ENCODE measurements at regions not wholly inside any gene's neighbourhood (a gene's known extent, or its start where the extent isn't known, plus 50 kb on each side); places are given as distances from the start of the nearest gene placed in this dataset.

- Histone ChIP-seq H3K9me3 (no peaks in the 10 kb centered on the region), H3K36me3 (no peaks in the 10 kb centered on the region), H3K27ac (no peak overlapping the region), H3K4me3 (no peak overlapping the region), H3K4me1 (no peaks in the 10 kb centered on the region), H3K27me3 (no peaks in the 10 kb centered on the region), H3K9ac (ENCODE audit: low read depth in 2 of 2, low read length in 2 of 2) (no peak overlapping the region)
- no peak for DNase-seq
- no peak for TF ChIP-seq CTCF (IDR thresholded peaks at IDR 0.05)
- intact Hi-C loops (cut with DNase I): no loop called here
These were observed 314.2 kb upstream of the SORL1-AS1 start for GRCh38 chr11:121766991-121767390.

GRCh38 chr11:121766166-121766565 lies 313.4 kb upstream of the SORL1-AS1 start:
- no peak overlapping the region for H3K27ac ChIP-seq
- H3K36me3 ChIP-seq: no peaks in the 10 kb centered on the region
- no peak overlapping the region for H3K9ac ChIP-seq (ENCODE audit: low read depth in 2 of 2, low read length in 2 of 2)
- H3K4me1 ChIP-seq: no peaks in the 10 kb centered on the region
- TF ChIP-seq CTCF (IDR thresholded peaks at IDR 0.05): no peak
- intact Hi-C loops (cut with DNase I): no loop called here
- no peak for DNase-seq
- H3K4me3 ChIP-seq: no peak overlapping the region
- no peaks in the 10 kb centered on the region for H3K9me3 ChIP-seq
- no peaks in the 10 kb centered on the region for H3K27me3 ChIP-seq

GRCh38 chr11:121763526-121763925 lies 310.8 kb upstream of the SORL1-AS1 start:
- intact Hi-C loops (cut with DNase I): no loop called here
- no peaks in the 10 kb centered on the region for H3K36me3 ChIP-seq
- H3K9me3 ChIP-seq: no peaks in the 10 kb centered on the region
- DNase-seq: no peak
- no peaks in the 10 kb centered on the region for H3K27me3 ChIP-seq
- no peak overlapping the region for H3K4me3 ChIP-seq
- TF ChIP-seq CTCF (IDR thresholded peaks at IDR 0.05): no peak
- H3K9ac ChIP-seq (ENCODE audit: low read depth in 2 of 2, low read length in 2 of 2): no peak overlapping the region
- H3K27ac ChIP-seq: no peak overlapping the region
- no peaks in the 10 kb centered on the region for H3K4me1 ChIP-seq

- Histone ChIP-seq H3K9me3 (no peaks in the 10 kb centered on the region), H3K27me3 (no peaks in the 10 kb centered on the region), H3K9ac (ENCODE audit: low read depth in 2 of 2, low read length in 2 of 2) (no peak overlapping the region), H3K36me3 (no peaks in the 10 kb centered on the region), H3K27ac (no peak overlapping the region), H3K4me1 (no peaks in the 10 kb centered on the region), H3K4me3 (no peak overlapping the region)
- TF ChIP-seq CTCF (IDR thresholded peaks at IDR 0.05): no peak
- intact Hi-C loops (cut with DNase I): no loop called here
- DNase-seq: no peak
These were observed 310.1 kb upstream of the SORL1-AS1 start for GRCh38 chr11:121762820-121763219.

- Histone ChIP-seq H3K36me3 (no peaks in the 10 kb centered on the region), H3K4me1 (no peaks in the 10 kb centered on the region), H3K27me3 (no peaks in the 10 kb centered on the region), H3K27ac (no peak overlapping the region), H3K4me3 (no peak overlapping the region), H3K9ac (ENCODE audit: low read depth in 2 of 2, low read length in 2 of 2) (no peak overlapping the region), H3K9me3 (no peaks in the 10 kb centered on the region)
- no peak for DNase-seq
- TF ChIP-seq CTCF (IDR thresholded peaks at IDR 0.05): no peak
- intact Hi-C loops (cut with DNase I): no loop called here
These were observed 308.4 kb upstream of the SORL1-AS1 start for GRCh38 chr11:121761186-121761585.

Measured in colonic mucosa (tissue), 4 donors.